IMR-90 (cell line): ENCODE measurements at regions not wholly inside any gene's neighbourhood (a gene's known extent, or its start where the extent isn't known, plus 50 kb on each side); places are given as distances from the start of the nearest gene placed in this dataset.

Source experiments
- ATAC-seq: fragments of 200-7000 bp; cut with Tn5 transposase; 2 replicates; pipeline ENCODE4 v1.9.1; 2020; ENCODE audit warnings: low read depth, mild to moderate bottlenecking, moderate library complexity
- BruUV-seq: library from RNA; stranded (reverse); fragments of 400-500 nt; replicated peaks from 2 replicates; lab custom pipeline; 2021; lab: Mats Ljungman, UMichigan
- CTCF ChIA-PET: fragments of 300-600 bp; formaldehyde crosslinking; extraction: SDS; loops from one replicate; lab custom pipeline; 2021; ENCODE audit warnings: antibody characterized with exemption; lab: Yijun Ruan, JAX
- POLR2A ChIA-PET: fragments of 300-600 bp; sonication (Branson Sonifier 250); formaldehyde crosslinking; loops from one replicate; lab custom pipeline; 2022; ENCODE audit warnings: antibody characterized with exemption; ENCODE audit not compliant: unreplicated experiment; lab: Charles Lee
- DNase-seq: peaks from one replicate; pipeline ENCODE4 v3.0.0; 2013
- H2AFZ ChIP-seq: replicated peaks from 2 replicates; pipeline ENCODE3; 2013; ENCODE audit warnings: low read length, mild to moderate bottlenecking; ENCODE audit not compliant: poor library complexity
- H2AK5ac ChIP-seq: 2 replicates; pipeline ENCODE4 v1.6.1; 2013; ENCODE audit warnings: low read depth, low read length, inconsistent platforms
- H2AK9ac ChIP-seq: replicated peaks from 2 replicates; pipeline ENCODE3; 2013; ENCODE audit warnings: mild to moderate bottlenecking, low read depth, low read length, moderate library complexity; ENCODE audit not compliant: poor library complexity
- H2BK120ac ChIP-seq: 2 replicates; pipeline ENCODE4 v1.6.1; 2013; ENCODE audit warnings: low read depth, low read length, inconsistent platforms
- H2BK15ac ChIP-seq: 3 replicates; pipeline ENCODE4 v1.6.1; 2013; ENCODE audit warnings: low read depth, low read length, inconsistent platforms
- H2BK20ac ChIP-seq: 2 replicates; pipeline ENCODE4 v1.6.1; 2013; ENCODE audit warnings: low read depth, mild to moderate bottlenecking, inconsistent platforms, low read length, moderate library complexity
- H2BK5ac ChIP-seq: 2 replicates; pipeline ENCODE4 v1.6.1; 2013; ENCODE audit warnings: mild to moderate bottlenecking, low read depth, low read length, inconsistent platforms; ENCODE audit not compliant: poor library complexity, severe bottlenecking
- H3K14ac ChIP-seq: replicated peaks from 2 replicates; pipeline ENCODE4 v1.6.1; 2013; ENCODE audit warnings: low read depth, low read length, inconsistent platforms
- H3K18ac ChIP-seq: 2 replicates; pipeline ENCODE4 v1.6.1; 2013; ENCODE audit warnings: low read depth, low read length, control low read depth
- H3K23ac ChIP-seq: 2 replicates; pipeline ENCODE4 v1.6.1; 2013; ENCODE audit warnings: low read depth, low read length, inconsistent platforms
- H3K27ac ChIP-seq: 2 replicates; pipeline ENCODE4 v1.5.1; 2013; ENCODE audit warnings: mild to moderate bottlenecking, control low read depth, low read length; ENCODE audit not compliant: insufficient read depth
- H3K27me3 ChIP-seq: 2 replicates; pipeline ENCODE4 v1.6.1; 2013; ENCODE audit warnings: low read length; ENCODE audit not compliant: control insufficient read depth, insufficient read depth
- H3K36me3 ChIP-seq: 2 replicates; pipeline ENCODE4 v1.6.1; 2013; ENCODE audit warnings: low read length, mixed read lengths; ENCODE audit not compliant: control insufficient read depth, insufficient read depth
- H3K4ac ChIP-seq: 2 replicates; pipeline ENCODE4 v1.6.1; 2013; ENCODE audit warnings: low read depth, low read length, inconsistent platforms
- H3K4me1 ChIP-seq: 2 replicates; pipeline ENCODE4 v1.6.1; 2013; ENCODE audit warnings: low read length, mixed read lengths; ENCODE audit not compliant: control insufficient read depth, insufficient read depth
- H3K4me2 ChIP-seq: 2 replicates; pipeline ENCODE4 v1.6.1; 2013; ENCODE audit warnings: low read depth, mild to moderate bottlenecking, control low read depth, low read length, moderate library complexity
- H3K4me3 ChIP-seq: 2 replicates; pipeline ENCODE4 v1.5.1; 2013; ENCODE audit warnings: low read depth, mild to moderate bottlenecking, control low read depth, low read length, moderate library complexity; ENCODE audit not compliant: insufficient read depth
- H3K56ac ChIP-seq: 2 replicates; pipeline ENCODE4 v1.6.1; 2013; ENCODE audit warnings: low read length, inconsistent platforms; ENCODE audit not compliant: insufficient read depth; ENCODE audit errors: extremely low read depth
- H3K79me1 ChIP-seq, 2 experiments: 2 replicates each; pipeline ENCODE4 v1.6.1; 2013; ENCODE audit warnings: low read length in 2 of 2, inconsistent platforms in 1 of 2, low read depth in 1 of 2
- H3K9ac ChIP-seq: 2 replicates; pipeline ENCODE4 v1.6.1; 2013; ENCODE audit warnings: low read depth, low read length, control low read depth
- H3K9me1 ChIP-seq: 2 replicates; pipeline ENCODE4 v1.6.1; 2013; ENCODE audit warnings: low read length, inconsistent platforms; ENCODE audit not compliant: insufficient read depth
- H3K9me3 ChIP-seq: 2 replicates; pipeline ENCODE4 v1.6.1; 2013; ENCODE audit warnings: low read length; ENCODE audit not compliant: control insufficient read depth, insufficient read depth
- H4K20me1 ChIP-seq: 2 replicates; pipeline ENCODE4 v1.6.1; 2013; ENCODE audit warnings: low read length, inconsistent platforms; ENCODE audit not compliant: insufficient read depth
- H4K5ac ChIP-seq: 2 replicates; pipeline ENCODE4 v1.6.1; 2013; ENCODE audit warnings: mild to moderate bottlenecking, low read depth, low read length, control low read depth
- H4K8ac ChIP-seq, 2 experiments: 2 replicates each; pipeline ENCODE4 v1.6.1; 2013; ENCODE audit warnings: low read depth in 2 of 2, low read length in 2 of 2, control low read depth in 1 of 2, inconsistent platforms in 1 of 2
- H4K91ac ChIP-seq: 2 replicates; pipeline ENCODE4 v1.6.1; 2013; ENCODE audit warnings: low read depth, low read length, inconsistent platforms; ENCODE audit not compliant: insufficient read depth
- BHLHE40 ChIP-seq: fragments of 150-350 bp; IDR thresholded peaks from 2 replicates; pipeline ENCODE4 v1.6.1; 2016; ENCODE audit warnings: mild to moderate bottlenecking, low read depth, low read length
- CEBPB ChIP-seq: IDR thresholded peaks from 2 replicates; pipeline ENCODE4 v1.6.1; 2012; ENCODE audit warnings: low read depth, low read length, improper control_type of control experiment
- CHD1 ChIP-seq: IDR thresholded peaks from 2 replicates; pipeline ENCODE4 v1.6.1; 2012; ENCODE audit warnings: low read depth, low read length, improper control_type of control experiment
- CTCF ChIP-seq: conservative IDR thresholded peaks from 2 replicates; pipeline ENCODE4 v1.5.1; 2012; ENCODE audit warnings: mild to moderate bottlenecking, low read depth, low read length, improper control_type of control experiment
- FOS ChIP-seq: fragments of 150-350 bp; IDR thresholded peaks from 2 replicates; pipeline ENCODE4 v1.6.1; 2016; ENCODE audit warnings: low read depth, low read length
- MAFK ChIP-seq: IDR thresholded peaks from 2 replicates; pipeline ENCODE4 v1.6.1; 2012; ENCODE audit warnings: low read depth, low read length, improper control_type of control experiment
- MAZ ChIP-seq: IDR thresholded peaks from 2 replicates; pipeline ENCODE4 v1.6.1; 2012; ENCODE audit warnings: low read depth, mild to moderate bottlenecking, low read length, improper control_type of control experiment, moderate library complexity, borderline replicate concordance
- MXI1 ChIP-seq: IDR thresholded peaks from 2 replicates; pipeline ENCODE4 v1.6.1; 2012; ENCODE audit warnings: low read depth, mild to moderate bottlenecking, low read length, moderate library complexity, borderline replicate concordance
- POLR2A ChIP-seq: IDR thresholded peaks from 2 replicates; pipeline ENCODE4 v1.6.1; 2012; ENCODE audit warnings: mild to moderate bottlenecking, low read depth, low read length
- RAD21 ChIP-seq: IDR thresholded peaks from 2 replicates; pipeline ENCODE4 v1.6.1; 2012; ENCODE audit warnings: low read length, improper control_type of control experiment
- RFX5 ChIP-seq: IDR thresholded peaks from 2 replicates; pipeline ENCODE4 v1.8.0; 2012; ENCODE audit warnings: low read depth, mild to moderate bottlenecking, low read length, moderate library complexity
- SMC3 ChIP-seq: fragments of 150-350 bp; IDR thresholded peaks from 2 replicates; pipeline ENCODE4 v1.6.1; 2016; ENCODE audit warnings: low read depth, mild to moderate bottlenecking, antibody characterized with exemption, low read length, moderate library complexity
- WGBS, 2 experiments: methylation state at CpG; one replicate each; pipeline versions ENCODE4 v1.1.5 to v1.1.7; 2013; ENCODE audit warnings: missing lambda C conversion rate in 2 of 2; ENCODE audit not compliant: insufficient read length in 1 of 2; ENCODE audit errors: extremely low coverage in 2 of 2; 5-methylcytosine and 5-hydroxymethylcytosine counted together
- dilution Hi-C: fragments of 300-500 bp; cut with HindIII; formaldehyde crosslinking; loops from one replicate; pipeline ENCODE4 v1.14.3; 2018; ENCODE audit warnings: low sequenced_read_pairs; ENCODE audit not compliant: unreplicated experiment
- in situ Hi-C: fragments of 300-500 bp; cut with MboI; formaldehyde crosslinking; loops from 3 replicates; pipeline ENCODE4 v1.14.3; 2019; ENCODE audit warnings: low sequenced_read_pairs, inconsistent platforms, mixed read lengths
- intact Hi-C: fragments of 100-400 bp; cut with micrococcal nuclease; formaldehyde crosslinking; loops from 2 replicates; pipeline ENCODE4 v1.10.0; 2022

GRCh38 chr17:79201119-79201518, 126.5 kb downstream of the ENGASE start:
- H2AK5ac ChIP-seq = no peak overlapping the region
- no peak overlapping the region for H2AFZ ChIP-seq
- H3K27ac ChIP-seq = no peak overlapping the region
- no peak overlapping the region for H3K4me3 ChIP-seq
- CTCF ChIA-PET = no interaction called here
- no peak overlapping the region for H2BK5ac ChIP-seq
- WGBS, 2 experiments = 0% methylated on average over 1 of the region's 6 CpGs; no CpG with 5 or more reads in 1 of the 2 experiments
- intact Hi-C loops = no loop called here
- H3K14ac ChIP-seq = no peak overlapping the region
- no peak overlapping the region for H4K8ac ChIP-seq
- H3K23ac ChIP-seq = no peak overlapping the region
- H2BK20ac ChIP-seq = no peak overlapping the region
- H4K20me1 ChIP-seq = no peaks in the 10 kb centered on the region
- no peaks in the 10 kb centered on the region for H3K36me3 ChIP-seq
- peaks cover 3% of the 10 kb centered on the region; the same call in 1 of the 2 replicates for H3K4me1 ChIP-seq
- DNase-seq (no peak), ATAC-seq (no peak)
- no peak overlapping the region for H4K91ac ChIP-seq
- TF ChIP-seq SMC3 (no peak), RAD21 (no peak), MAZ (no peak), CTCF (no peak), RFX5 (no peak), MXI1 (no peak), POLR2A (no peak), MAFK (no peak), FOS (no peak), CEBPB (no peak), CHD1 (no peak), BHLHE40 (no peak)
- H3K9ac ChIP-seq = no peak overlapping the region
- no peak overlapping the region for H2AK9ac ChIP-seq
- H3K27me3 ChIP-seq = peaks cover 12% of the 10 kb centered on the region
- in situ Hi-C loops = no loop called here
- no TSS peak for BruUV-seq
- H3K9me3 ChIP-seq = no peaks in the 10 kb centered on the region
- no peak overlapping the region for H3K4ac ChIP-seq
- H3K79me1 ChIP-seq = no peaks in the 10 kb centered on the region
- no peaks in the 10 kb centered on the region for H3K9me1 ChIP-seq
- no peak overlapping the region for H2BK15ac ChIP-seq
- no peak overlapping the region for H2BK120ac ChIP-seq
- H3K4me2 ChIP-seq = no peak overlapping the region
- no peak overlapping the region for H3K56ac ChIP-seq
- POLR2A ChIA-PET = no interaction called here
- H3K18ac ChIP-seq = no peak overlapping the region
- dilution Hi-C loops = no loop called here
- no peak overlapping the region for H4K5ac ChIP-seq
